HG02943 (cell line): ENCODE measurements at regions not wholly inside any gene's neighbourhood (a gene's known extent, or its start where the extent isn't known, plus 50 kb on each side); places are given as distances from the start of the nearest gene placed in this dataset.

Experiments
- ATAC-seq: cut with Tn5 transposase; IDR thresholded peaks from one replicate; pipeline ENCODE4 v1.9.1; 2021; ENCODE audit warnings: mild to moderate bottlenecking, low read depth, moderate library complexity; ENCODE audit not compliant: unreplicated experiment

- no peak for ATAC-seq
Observed at GRCh38 chr10:117944676-117945447, 101.9 kb downstream of the RAB11FIP2 start.

GRCh38 chr10:117945651-117946050 lies 101.1 kb downstream of the RAB11FIP2 start:
- no peak for ATAC-seq

- no peak for ATAC-seq
Observed at GRCh38 chr10:117946525-117947070, 100.1 kb downstream of the RAB11FIP2 start.

- ATAC-seq = no peak
Observed at GRCh38 chr10:117948493-117948892, 98.2 kb downstream of the RAB11FIP2 start.

DNA sequence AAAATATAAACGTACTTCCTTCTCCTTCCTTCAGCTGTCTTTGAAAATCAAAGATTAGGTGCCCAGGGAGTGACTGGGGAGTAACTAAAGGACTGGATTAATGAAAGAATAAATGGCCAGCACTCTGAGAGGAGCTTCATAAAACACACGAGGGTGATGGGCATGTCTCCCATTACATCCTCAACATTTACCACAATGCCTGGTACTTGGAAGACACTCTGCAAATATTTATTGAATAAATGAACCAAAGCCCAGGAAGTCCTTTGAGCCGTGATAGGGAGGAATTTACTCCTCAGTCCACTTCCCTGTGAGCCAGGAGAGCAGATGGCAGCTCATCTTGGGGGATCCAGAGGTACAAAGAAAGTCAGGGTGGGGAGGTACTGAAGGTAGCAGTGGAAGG lies 96.3 kb downstream of the RAB11FIP2 start:
- no peak for ATAC-seq
